ENCODE measurements at regions not wholly inside any gene's neighbourhood (a gene's known extent, or its start where the extent isn't known, plus 50 kb on each side); places are given as distances from the start of the nearest gene placed in this dataset.

DNA sequence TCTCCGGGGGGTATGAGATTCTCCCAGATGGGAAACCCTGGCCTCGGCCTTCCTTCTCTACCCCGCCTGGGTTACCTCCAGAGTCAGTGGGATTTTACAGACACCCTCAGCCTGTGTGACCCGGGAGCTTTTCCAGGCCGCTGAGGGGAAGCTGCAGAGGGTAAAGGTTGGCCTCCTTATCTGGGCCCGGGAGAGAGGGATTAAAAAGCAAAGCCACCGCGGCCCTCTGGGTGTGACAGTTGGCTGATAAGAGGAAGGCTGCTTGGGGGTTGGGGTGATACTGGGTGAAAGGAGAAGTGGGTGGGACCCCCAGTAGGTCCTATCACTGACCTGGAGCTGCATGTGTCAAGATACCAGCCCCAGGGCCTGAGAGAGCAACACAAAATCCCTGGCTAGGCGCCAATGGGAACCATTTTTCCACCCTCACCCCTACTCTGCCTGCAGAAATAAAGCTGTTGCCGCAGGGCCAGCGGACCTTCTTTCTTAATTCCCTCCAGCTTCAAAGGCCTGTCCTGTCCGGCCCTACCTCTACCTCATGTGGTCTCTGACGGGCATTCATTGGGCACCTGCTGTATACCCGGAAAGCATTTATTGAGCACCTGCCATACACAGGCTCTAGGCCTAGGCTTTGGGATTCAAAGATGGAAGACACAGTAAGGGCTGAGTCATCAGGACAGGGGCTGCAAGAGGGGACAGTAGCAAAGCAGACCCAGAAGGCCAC is 77.6 kb upstream of the GSE1 start (continued):
- peak; percentile 53; the same call in 1 of the 2 replicates for TF ChIP-seq ZNF629 (CRISPR knock-in tag; conservative IDR thresholded peaks at IDR 0.05)
- TF ChIP-seq RARA (CRISPR knock-in tag; IDR thresholded peaks at IDR 0.05): peak; percentile 97
- TF ChIP-seq WIZ (CRISPR knock-in tag; IDR thresholded peaks at IDR 0.05): no peak
- TF ChIP-seq, protein P1, sequence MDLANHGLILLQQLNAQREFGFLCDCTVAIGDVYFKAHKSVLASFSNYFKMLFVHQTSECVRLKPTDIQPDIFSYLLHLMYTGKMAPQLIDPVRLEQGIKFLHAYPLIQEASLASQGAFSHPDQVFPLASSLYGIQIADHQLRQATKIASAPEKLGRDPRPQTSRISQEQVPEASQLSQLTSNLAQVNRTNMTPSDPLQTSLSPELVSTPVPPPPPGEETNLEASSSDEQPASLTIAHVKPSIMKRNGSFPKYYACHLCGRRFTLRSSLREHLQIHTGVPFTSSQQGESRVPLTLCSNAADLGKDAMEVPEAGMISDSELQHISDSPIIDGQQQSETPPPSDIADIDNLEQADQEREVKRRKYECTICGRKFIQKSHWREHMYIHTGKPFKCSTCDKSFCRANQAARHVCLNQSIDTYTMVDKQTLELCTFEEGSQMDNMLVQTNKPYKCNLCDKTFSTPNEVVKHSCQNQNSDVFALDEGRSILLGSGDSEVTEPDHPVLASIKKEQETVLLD (CRISPR knock-in tag; IDR thresholded peaks at IDR 0.05; ENCODE audit: low read depth): 0 out of 2 replicates have a peak, but pooled peaks have one; percentile 33
- TF ChIP-seq HCFC1 (IDR thresholded peaks at IDR 0.05; ENCODE audit: low read depth, low read length): no peak
- peak; percentile 75; the same call in 1 of the 2 replicates for TF ChIP-seq JDP2 (CRISPR knock-in tag; IDR thresholded peaks at IDR 0.05; ENCODE audit: borderline replicate concordance)
- TF ChIP-seq RBFOX2 (IDR thresholded peaks at IDR 0.05; ENCODE audit: low read depth, low read length): no peak; the same call in 1 of the 2 replicates
- no peak for TF ChIP-seq SMAD9 (CRISPR knock-in tag; IDR thresholded peaks at IDR 0.05)
- TF ChIP-seq, protein P2, sequence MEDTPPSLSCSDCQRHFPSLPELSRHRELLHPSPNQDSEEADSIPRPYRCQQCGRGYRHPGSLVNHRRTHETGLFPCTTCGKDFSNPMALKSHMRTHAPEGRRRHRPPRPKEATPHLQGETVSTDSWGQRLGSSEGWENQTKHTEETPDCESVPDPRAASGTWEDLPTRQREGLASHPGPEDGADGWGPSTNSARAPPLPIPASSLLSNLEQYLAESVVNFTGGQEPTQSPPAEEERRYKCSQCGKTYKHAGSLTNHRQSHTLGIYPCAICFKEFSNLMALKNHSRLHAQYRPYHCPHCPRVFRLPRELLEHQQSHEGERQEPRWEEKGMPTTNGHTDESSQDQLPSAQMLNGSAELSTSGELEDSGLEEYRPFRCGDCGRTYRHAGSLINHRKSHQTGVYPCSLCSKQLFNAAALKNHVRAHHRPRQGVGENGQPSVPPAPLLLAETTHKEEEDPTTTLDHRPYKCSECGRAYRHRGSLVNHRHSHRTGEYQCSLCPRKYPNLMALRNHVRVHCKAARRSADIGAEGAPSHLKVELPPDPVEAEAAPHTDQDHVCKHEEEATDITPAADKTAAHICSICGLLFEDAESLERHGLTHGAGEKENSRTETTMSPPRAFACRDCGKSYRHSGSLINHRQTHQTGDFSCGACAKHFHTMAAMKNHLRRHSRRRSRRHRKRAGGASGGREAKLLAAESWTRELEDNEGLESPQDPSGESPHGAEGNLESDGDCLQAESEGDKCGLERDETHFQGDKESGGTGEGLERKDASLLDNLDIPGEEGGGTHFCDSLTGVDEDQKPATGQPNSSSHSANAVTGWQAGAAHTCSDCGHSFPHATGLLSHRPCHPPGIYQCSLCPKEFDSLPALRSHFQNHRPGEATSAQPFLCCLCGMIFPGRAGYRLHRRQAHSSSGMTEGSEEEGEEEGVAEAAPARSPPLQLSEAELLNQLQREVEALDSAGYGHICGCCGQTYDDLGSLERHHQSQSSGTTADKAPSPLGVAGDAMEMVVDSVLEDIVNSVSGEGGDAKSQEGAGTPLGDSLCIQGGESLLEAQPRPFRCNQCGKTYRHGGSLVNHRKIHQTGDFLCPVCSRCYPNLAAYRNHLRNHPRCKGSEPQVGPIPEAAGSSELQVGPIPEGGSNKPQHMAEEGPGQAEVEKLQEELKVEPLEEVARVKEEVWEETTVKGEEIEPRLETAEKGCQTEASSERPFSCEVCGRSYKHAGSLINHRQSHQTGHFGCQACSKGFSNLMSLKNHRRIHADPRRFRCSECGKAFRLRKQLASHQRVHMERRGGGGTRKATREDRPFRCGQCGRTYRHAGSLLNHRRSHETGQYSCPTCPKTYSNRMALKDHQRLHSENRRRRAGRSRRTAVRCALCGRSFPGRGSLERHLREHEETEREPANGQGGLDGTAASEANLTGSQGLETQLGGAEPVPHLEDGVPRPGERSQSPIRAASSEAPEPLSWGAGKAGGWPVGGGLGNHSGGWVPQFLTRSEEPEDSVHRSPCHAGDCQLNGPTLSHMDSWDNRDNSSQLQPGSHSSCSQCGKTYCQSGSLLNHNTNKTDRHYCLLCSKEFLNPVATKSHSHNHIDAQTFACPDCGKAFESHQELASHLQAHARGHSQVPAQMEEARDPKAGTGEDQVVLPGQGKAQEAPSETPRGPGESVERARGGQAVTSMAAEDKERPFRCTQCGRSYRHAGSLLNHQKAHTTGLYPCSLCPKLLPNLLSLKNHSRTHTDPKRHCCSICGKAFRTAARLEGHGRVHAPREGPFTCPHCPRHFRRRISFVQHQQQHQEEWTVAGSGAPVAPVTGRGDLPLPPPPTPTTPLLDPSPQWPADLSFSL (CRISPR knock-in tag; IDR thresholded peaks at IDR 0.05): 0 out of 2 replicates have a peak, but pooled peaks have one; percentile 36
- TF ChIP-seq ZNF777 (CRISPR knock-in tag; IDR thresholded peaks at IDR 0.05): no peak; the same call in 1 of the 2 replicates
- TF ChIP-seq, protein P3, sequence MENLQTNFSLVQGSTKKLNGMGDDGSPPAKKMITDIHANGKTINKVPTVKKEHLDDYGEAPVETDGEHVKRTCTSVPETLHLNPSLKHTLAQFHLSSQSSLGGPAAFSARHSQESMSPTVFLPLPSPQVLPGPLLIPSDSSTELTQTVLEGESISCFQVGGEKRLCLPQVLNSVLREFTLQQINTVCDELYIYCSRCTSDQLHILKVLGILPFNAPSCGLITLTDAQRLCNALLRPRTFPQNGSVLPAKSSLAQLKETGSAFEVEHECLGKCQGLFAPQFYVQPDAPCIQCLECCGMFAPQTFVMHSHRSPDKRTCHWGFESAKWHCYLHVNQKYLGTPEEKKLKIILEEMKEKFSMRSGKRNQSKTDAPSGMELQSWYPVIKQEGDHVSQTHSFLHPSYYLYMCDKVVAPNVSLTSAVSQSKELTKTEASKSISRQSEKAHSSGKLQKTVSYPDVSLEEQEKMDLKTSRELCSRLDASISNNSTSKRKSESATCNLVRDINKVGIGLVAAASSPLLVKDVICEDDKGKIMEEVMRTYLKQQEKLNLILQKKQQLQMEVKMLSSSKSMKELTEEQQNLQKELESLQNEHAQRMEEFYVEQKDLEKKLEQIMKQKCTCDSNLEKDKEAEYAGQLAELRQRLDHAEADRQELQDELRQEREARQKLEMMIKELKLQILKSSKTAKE (CRISPR knock-in tag; IDR thresholded peaks at IDR 0.05; ENCODE audit: borderline replicate concordance): peak; percentile 97
- TF ChIP-seq, protein P4, sequence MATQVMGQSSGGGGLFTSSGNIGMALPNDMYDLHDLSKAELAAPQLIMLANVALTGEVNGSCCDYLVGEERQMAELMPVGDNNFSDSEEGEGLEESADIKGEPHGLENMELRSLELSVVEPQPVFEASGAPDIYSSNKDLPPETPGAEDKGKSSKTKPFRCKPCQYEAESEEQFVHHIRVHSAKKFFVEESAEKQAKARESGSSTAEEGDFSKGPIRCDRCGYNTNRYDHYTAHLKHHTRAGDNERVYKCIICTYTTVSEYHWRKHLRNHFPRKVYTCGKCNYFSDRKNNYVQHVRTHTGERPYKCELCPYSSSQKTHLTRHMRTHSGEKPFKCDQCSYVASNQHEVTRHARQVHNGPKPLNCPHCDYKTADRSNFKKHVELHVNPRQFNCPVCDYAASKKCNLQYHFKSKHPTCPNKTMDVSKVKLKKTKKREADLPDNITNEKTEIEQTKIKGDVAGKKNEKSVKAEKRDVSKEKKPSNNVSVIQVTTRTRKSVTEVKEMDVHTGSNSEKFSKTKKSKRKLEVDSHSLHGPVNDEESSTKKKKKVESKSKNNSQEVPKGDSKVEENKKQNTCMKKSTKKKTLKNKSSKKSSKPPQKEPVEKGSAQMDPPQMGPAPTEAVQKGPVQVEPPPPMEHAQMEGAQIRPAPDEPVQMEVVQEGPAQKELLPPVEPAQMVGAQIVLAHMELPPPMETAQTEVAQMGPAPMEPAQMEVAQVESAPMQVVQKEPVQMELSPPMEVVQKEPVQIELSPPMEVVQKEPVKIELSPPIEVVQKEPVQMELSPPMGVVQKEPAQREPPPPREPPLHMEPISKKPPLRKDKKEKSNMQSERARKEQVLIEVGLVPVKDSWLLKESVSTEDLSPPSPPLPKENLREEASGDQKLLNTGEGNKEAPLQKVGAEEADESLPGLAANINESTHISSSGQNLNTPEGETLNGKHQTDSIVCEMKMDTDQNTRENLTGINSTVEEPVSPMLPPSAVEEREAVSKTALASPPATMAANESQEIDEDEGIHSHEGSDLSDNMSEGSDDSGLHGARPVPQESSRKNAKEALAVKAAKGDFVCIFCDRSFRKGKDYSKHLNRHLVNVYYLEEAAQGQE (IDR thresholded peaks at IDR 0.05; ENCODE audit: borderline replicate concordance in 1 of 2, low read depth in 1 of 2, low read length in 2 of 2): peak in 1 of 2 experiments; percentile 71; a peak in 1 of 4 replicates
